Activated naive CD8-positive, alpha-beta T cell treated with anti-CD3 and anti-CD28 coated beads, Interleukin-2, amount 50 U/mL, for 16 hours (primary cell): ENCODE measurements at regions not wholly inside any gene's neighbourhood (a gene's known extent, or its start where the extent isn't known, plus 50 kb on each side); places are given as distances from the start of the nearest gene placed in this dataset.
"Not testable (repeated sequence)": the region's sequence is repeated elsewhere in the genome, so short reads cannot be mapped to it uniquely, and the experiment has no call there.

Experiments used
- DNase-seq: peaks from one replicate; pipeline ENCODE4 v3.0.0-alpha.2; 2020; ENCODE audit warnings: low read depth, low spot score

DNA sequence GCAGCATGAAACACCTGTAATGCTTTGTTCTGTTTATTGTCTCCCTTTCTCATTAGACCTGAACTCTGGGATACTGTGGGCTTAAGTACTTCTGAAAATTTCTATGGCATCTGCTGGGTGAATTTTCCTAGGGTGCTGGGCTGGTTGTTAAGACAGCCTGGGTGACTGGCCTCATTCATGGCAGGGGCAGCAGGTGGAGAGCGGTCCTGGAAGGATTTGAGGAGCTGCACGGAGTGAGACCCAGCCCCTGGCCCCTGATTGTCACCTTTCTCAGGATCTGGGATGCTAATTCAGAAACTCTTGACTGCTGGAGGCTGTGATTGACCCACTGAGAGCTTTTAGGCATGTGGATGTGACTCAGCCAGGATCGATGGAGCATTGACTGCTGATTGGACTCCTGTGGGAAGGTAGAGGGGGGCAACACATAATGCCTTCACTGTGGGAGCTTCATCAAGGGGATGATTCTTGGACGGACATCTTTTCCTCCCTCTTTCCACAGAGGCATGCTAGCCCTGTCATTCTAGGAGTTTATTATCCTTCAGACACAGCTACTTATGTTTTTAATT lies 252.0 kb downstream of the GOLGA6L6 start:
- DNase-seq, result not testable (repeated sequence)

DNA sequence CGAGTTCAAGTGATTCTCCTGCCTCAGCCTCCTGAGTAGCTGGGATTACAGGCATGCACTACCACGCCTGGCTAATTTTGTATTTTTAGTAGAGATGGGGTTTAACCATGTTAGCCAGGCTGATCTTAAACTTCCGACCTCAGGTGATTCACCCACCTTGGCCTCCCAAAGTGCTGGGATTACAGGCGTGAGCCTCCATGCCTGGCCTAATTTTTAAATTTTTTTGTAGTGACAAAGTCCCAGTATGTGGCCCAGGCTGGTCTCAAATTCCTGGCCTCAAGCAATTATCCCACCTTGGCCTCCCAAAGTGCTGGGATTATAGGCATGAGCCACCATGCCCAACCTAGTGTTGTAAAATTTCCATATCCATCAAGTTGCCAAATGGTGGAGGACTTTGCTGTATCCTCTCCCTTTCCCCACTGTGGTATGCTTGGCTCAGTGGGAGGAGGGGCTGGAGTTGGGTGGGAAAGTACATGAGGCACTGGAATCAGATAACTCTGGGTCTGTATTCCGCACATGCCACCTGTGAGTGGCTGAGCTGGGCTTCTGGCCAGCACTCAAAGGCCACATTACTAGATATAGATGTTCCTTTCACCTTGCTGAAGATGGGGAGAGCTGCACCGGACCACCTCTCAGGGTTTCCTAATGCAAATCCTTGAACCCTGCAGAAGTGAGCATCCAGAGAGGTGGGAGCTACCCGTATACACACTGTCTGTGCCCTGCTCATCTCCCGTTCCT lies 252.6 kb downstream of the GOLGA6L6 start:
- not testable (repeated sequence) for DNase-seq

DNA sequence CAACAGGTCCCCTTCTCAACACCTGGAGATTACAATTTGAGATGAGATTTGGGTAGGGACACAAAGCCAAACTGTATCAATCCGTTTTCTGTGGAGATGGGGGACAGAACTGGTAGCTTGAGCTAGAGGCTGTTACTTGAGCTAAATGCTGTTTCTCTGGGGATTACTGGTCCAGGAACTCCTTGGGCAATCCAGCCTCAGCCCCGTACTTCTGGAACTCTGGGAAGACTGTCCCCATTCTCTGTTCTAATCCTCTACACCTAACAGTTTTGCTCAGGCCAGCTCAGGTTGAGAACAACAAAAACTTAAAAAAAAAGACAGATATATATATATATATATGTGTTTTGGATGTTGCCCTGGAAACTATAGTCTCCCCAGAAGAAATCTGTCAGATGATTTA lies 255.0 kb downstream of the GOLGA6L6 start:
- not testable (repeated sequence) for DNase-seq

DNA sequence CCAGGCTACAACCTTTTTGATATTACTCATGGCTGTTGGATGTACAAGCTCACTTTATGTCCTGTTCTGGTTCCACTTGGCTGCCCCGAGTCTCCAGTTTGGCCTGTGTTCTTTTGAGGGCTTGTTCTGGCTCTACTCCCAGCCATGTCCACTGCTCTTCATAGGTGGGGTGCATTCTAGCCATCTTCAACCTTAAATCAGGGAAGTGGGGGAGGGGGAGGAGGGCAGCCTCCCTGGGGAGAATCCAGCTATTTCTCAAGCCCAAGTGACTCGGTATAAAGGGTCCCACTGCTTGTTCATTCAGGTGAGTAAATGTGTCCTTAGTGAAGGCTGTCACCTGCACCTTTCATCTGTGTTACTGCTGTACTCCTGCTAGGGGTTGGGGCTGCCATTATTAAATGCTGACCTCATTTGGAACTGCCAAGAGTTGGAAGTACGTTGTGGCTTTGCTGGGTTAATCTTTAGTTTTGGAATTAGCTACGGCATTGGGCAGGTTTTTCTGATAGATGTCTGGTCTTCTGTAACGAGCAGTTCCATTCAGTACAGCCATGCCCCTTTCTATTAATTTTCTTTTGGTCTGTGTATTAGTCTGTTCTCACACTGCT lies 255.8 kb downstream of the GOLGA6L6 start:
- not testable (repeated sequence) for DNase-seq

DNA sequence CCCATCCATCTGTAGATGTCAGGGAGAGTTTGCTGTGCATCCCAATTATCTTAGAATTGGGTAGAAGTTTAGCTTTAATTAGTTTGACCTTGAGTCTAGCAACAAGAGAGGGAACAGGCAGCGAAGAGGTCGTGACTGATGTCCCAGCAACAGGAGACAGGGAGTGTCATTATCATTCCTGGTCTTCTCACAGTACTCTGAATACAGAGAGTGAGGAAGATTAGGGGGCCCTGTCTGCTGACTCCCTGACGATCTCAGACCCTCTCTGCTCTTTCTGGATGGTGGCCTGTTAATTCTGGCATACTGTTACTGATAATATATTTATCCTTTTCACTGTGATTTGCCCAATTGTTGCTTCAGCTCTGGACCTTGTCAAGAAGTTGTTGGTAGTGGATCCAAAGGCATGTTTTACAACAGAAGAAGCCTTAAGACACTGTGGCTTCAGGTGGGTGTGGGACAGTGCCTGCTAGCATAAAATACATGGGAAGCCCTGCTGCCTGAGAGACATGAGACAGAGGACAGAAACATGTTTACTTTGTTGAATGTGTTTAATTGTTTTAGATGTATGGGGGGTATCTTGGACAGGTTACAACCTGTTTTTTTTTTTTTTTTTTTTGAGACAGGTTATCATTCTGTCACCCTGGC lies 256.6 kb downstream of the GOLGA6L6 start:
- DNase-seq, result not testable (repeated sequence)

DNA sequence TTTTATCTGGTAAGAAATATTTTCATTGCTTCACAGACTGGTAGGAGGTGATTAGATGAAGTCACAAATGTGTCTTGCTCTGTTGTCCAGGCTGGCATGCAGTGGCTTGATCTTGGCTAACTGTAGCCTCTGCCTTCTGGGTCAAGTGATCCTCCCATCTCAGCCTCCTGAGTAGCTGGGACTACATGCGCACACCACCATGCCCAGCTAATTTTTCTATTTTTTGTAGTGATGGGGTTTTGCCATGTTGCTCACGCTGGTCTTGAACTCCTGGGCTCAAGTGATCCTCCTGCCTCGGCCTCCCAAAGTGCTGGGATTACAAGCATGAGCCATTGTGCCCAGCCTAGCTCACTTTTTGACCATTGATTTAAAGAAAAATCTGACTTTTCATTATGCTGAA lies 257.9 kb downstream of the GOLGA6L6 start:
- not testable (repeated sequence) for DNase-seq

DNA sequence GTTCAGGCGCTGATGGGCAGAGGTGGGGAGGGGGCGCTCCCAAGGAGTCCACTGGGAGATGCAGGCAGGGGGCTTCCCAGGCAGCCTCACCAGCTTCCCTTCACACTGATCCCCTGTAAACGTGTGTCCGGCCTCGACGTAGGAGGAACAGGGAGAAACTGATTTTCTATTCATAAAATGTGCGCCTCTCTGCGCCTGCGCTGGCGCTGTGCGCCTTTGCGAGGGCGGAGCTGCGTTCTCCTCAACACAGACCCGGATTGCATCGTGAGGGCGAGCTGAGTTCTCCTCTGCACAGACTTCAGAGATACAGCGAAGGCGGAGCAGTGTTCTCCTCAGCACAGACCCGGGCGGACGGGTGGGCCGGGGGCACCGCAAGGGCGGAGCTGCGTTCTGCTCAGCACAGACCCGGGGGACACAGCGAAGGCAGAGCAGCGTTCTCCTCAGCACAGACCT lies 259.1 kb downstream of the GOLGA6L6 start:
- not testable (repeated sequence) for DNase-seq

DNA sequence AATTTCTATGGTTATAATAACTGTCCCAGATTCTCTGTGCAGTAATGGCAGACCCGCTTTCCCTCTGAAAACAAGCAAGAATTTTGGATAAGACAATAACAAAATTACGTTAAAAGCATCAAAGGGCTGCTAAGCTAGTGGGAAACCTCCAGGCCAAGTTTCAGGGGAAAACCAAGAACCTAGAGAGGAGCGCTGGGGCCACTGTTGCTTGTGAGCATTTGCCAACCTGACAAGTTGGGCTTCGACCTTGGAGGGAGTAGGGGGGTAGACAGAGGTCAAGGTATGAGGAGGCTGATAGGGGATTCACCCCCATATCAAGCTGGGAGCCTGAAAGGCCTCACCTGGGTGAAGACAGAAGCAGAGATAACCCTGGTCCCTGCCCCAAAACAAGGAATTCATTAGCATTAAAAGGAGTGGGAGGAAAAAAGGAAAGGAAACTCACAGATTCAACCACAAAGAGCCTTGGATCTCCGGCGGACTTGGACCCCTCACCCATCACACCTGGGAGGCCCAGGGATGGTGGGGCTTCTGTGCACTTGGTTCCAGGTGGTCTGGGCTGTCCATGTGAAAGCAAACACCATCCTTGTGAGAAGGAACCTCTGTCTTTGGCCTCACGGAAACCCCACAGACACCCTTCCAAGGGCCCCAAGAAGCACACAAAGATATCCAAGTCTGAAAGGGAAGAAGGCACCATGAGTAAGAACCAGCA lies 259.9 kb downstream of the GOLGA6L6 start:
- DNase-seq, result not testable (repeated sequence)

DNA sequence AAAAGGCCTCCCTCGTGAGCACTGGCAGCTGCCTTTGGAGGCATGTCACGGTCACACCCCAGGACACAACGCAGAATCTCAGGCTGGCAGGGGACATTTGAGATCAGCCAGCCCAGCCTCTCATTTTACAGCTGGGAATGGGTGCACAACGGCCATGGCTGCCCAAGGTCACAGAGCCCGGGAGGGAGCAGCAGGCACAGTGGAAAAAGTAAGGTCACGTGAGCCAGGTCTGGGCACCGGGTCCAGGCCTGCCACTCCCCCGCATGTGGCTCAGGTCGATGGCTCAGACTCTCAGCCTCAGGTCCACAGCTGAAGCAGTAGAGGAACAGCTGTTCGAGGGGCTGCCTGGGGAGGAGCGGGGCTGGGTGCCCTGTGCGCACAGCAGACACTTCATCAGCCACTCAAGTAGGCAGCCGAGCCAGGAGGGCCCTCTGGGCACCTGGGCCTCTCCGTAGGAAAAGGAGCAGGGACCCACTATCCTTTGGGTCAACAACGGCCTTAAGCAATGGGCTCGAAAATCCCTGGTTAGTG lies 260.6 kb downstream of the GOLGA6L6 start:
- DNase-seq, result no peak

DNA sequence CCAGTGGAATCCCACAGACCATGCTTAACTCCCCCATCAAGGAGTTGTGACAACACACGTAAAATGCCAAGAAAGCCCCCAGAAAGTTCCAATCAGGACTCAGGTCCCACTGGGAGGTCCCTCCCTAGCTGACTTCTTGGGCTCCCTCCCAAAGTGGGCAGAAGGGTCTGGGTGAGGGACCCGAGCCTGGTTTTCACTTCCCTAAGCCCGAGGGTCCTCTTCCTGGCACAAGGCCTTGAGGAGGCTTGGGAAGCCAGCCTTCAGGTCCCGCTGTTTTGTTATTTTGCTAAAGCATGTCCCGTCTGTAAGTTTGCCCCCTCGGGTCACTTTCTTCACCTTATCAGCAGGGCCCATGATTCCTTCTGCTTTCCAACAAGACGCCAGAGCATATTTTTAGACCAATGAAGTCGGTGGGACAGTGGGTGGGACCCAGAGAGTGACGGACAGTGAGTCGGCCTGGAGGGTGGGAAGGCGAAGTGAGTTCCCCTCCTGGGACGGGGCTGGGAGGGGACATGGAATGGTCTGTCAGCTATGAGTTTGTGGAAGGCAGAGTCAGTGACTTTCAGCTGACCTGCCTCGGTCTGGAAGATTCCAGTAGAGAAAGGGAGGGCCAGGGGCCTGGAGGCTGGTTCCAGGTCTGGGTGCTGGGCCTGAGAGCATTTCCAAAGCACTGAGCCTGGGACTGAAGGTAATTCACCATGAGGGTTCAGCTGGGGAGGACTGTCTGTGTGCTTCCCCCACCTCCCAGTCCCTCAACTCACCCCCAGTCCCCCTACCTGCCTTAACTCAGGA lies 261.3 kb downstream of the GOLGA6L6 start:
- DNase-seq, result not testable (repeated sequence)

DNA sequence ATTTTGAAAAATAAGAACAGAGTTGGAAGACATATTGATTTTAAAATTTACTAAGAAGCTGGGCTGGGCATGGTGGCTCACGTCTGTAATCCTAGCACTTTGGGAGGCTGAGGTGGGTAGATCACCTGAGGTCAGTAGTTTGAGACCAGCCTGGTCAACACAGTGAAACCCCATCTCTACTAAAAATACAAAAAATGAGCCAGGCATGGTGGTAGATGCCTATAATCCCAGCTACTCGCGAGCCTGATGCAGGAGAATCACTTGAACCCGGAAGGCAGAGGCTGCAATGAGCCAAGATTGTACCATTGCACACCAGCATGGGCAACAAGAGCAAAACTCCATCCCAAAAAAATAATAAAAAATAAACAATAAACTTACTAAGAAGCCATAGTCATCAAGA lies 262.5 kb downstream of the GOLGA6L6 start:
- DNase-seq, result not testable (repeated sequence)

DNA sequence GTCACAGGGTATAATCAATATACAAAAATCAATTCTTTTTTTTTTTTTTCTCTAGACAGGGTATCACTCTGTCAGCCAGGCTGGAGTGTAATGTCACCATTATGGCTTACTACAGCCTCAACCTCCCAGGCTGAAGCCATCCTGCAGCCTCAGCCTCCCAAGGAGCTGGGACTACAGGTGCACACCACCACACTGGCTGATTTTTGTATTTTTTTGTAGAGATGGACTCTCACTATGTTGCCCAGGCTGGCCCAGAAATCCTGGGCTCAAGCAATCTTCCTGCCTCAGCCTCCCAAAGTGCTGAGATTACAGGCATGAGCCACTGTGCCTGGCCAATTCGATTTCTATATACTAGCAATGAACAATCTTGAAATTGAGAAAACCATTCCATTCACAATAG lies 263.2 kb downstream of the GOLGA6L6 start:
- not testable (repeated sequence) for DNase-seq

DNA sequence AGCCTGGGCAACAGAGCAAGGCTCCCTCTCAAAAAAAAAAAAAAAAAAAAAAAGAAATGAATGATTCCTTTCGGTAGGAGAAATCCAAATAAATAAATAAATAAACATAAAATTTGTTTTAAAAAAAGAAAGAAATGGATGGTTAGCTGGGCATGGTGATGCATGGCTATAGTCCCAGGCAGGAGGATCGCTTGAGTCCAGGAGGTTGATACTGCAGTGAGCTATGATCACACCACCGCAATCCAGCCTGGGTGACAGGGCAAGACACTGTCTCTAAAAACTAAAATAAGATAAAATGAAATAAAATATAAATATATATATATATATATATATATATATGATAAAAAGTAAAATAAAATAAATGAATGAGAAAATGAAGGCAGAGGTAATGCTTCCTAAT lies 264.1 kb downstream of the GOLGA6L6 start:
- not testable (repeated sequence) for DNase-seq

DNA sequence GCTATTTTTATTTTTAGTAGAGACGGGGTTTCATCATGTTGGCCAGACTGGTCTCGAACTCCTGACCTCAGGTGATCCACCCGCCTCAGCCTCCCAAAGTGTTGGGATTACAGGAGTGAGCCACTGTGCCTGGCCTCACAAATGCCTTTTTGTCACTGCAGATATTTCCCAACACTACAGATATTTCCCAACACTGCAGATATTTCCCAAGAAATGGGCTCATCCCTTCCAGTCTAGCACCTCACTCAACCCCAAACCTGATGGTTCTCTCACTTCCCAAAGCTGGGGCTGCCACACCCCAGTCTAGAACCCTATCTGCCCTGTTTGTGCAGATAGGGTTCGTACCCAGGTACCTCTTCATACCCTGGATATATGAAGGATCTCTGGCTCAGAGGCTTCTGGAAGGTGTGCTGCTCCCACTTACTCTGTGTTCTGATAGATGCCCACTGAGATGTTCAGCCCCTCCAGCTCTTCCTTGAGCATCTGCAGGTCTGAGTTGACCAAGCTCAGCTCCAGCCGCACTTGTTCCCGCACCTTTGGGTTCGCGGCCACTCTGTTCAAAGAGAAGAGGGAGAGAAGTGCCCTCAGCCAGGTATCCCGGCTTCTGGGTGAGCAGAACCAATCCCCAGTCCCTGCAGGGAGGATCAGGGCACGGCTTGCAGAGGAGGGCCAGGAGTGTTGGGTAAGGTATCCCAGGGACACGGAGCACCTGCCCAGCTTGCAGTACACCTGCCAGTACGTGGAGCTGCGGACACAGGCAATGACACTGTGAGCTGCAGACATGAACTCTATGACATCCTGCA lies 265.1 kb downstream of the GOLGA6L6 start:
- DNase-seq, result not testable (repeated sequence)

DNA sequence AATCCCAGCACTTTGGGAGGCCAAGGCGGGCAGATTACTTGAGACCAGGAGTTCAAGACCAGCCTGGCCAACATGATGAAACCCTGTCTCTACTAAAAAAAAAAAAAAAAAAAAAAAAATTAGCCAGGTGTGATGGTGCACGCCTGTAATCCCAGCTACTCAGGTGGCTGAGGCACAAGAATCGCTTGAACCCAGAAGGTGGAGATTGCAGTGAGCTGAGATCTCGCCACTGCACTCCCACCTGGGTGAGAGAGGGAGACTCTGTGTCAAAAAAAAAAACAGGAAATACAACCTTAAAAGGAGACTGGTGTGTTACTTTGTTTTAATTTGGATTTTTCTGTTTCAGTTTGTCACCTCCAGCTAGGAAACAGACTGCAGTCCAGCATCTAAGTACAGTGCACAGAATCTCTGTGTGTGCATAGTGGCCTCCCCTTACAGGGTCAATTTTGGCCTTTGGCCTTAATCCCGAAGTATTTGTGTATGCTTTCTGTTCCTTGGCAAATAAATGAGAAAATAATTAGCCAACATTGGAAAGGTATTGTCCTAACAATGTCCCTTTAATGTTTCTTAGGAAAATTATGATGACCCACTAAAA lies 266.1 kb downstream of the GOLGA6L6 start:
- DNase-seq, result not testable (repeated sequence)

DNA sequence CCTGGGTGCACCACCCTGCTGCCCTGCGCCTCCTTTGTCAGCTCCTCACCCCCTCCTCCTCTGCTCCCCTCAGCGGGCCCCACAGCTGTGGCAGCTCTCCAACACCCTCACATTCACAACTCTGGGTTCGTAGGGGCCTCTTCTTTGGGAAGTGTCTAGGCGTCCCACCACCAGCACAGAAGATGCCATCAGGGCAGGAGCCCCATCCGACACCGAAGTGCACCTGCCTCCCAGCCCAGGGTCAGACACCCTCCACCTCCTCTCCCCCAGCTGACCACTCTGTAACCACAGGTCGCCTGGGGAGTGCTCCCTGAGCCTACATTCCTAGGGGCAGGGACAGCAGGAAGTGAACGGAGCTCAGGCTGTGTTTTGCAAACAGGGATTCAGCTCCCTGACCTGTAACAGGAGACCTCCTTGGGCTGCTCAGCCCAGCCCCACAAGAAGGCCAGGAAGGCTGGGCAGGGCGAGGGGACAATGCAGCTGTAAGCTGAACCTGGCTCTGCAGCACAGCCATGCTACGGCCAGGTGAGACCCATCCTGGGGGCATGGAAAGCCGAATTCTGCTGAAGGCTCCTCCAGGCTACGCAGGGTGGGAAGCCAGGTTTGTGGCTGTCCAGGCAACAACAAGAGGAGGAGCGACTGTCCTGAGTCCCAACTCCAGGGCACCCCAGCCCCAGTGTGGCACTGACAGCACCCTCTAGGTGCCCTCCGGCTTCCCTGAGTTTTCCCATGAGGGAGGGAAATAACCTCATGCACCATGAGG lies 269.0 kb downstream of the GOLGA6L6 start:
- DNase-seq, result no peak

DNA sequence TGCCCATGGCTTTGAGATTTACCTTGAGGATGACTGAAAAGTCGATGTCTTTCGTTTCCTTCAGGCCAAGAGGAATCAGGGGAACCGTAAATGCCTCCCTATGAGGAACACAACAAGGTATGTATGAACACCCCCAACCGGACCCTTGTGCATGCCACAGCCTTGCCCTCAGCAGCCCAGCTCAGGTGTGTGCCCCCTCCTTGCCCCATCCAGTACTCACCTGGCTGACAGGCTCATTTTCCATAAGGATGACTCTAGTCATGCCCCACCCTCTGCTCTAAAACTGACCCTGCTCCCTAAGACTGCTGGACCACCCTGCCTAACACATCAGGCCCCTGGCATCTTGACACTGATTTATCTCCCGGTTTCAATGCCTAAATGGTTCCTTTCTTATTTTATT lies 270.0 kb downstream of the GOLGA6L6 start:
- DNase-seq, result no peak

DNA sequence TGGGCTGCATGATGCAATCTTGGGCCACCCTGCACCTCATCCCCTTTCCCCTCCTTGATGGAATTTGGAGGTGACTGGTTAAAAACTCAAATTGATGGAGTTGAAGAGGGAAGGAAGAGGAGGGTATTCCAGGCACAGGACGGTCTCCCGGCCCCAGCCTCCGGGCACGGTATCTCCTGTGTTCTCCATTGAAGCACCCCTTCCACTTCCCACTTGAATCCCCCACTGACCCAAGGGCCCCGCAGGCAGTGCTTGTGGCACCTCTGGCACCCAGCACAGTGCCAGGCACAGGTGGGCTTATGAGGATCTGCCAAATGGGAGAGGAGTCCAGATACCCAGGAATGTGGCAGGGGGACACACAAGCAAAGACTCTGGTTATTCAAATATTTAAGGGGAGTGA lies 271.6 kb downstream of the GOLGA6L6 start:
- DNase-seq, result not testable (repeated sequence)

DNA sequence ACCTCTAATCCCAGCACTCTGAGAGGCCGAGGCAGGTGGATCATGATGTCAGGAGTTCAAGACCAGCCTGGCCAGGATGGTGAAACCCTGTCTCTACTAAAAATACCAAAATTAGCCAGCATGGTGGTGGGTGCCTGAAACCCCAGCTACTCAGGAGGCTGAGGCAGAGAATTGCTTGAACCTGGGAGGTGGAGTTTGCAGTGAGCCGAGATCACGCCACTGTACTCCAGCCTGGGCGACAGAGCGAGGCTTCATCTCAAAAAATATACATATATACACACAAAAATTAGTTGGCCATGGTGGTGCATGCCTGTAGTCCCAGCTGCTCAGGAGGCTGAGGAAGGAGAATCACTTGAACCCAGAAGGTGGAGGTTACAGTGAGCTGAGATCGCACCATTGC lies 273.6 kb downstream of the GOLGA6L6 start:
- not testable (repeated sequence) for DNase-seq
